SK-N-SH (cell line): ENCODE measurements at regions not wholly inside any gene's neighbourhood (a gene's known extent, or its start where the extent isn't known, plus 50 kb on each side); places are given as distances from the start of the nearest gene placed in this dataset.

Experiments used
- CTCF ChIA-PET: fragments of 300-600, 350-600 bp; formaldehyde crosslinking; extraction: SDS; loops from one replicate; lab custom pipeline; 2021; lab: Yijun Ruan, JAX
- POLR2A ChIA-PET: fragments of 350-600 bp; sonication (Branson Sonifier 250); formaldehyde crosslinking; extraction: SDS; loops from one replicate; lab custom pipeline; 2020; ENCODE audit warnings: antibody characterized with exemption, inconsistent platforms; lab: Yijun Ruan, JAX
- DNase-seq: peaks from one replicate; pipeline ENCODE4 v3.0.0; 2012
- H2AFZ ChIP-seq: fragments of 200-600 bp; sonication (generic); 2 replicates; pipeline ENCODE4 v1.8.1; 2016; ENCODE audit warnings: antibody characterized with exemption, mild to moderate bottlenecking, low read depth
- H3F3A ChIP-seq: fragments of 200-600 bp; sonication (generic); replicated peaks from 2 replicates; pipeline ENCODE3; 2016; ENCODE audit warnings: antibody characterized with exemption, mild to moderate bottlenecking; ENCODE audit not compliant: insufficient read depth
- H3K27ac ChIP-seq, 2 experiments: fragments of 200-500 bp in 1 of 2; fragments of 200-600 bp in 1 of 2; sonication (Bioruptor generic) in 1 of 2; sonication (generic), shearing (Covaris generic) in 1 of 2; 2 replicates each; pipeline versions ENCODE4 v1.5.1 to v1.6.1; 2014 to 2016; ENCODE audit warnings: low read depth in 2 of 2, inconsistent platforms in 1 of 2, low read length in 1 of 2, mild to moderate bottlenecking in 1 of 2, mixed read lengths in 1 of 2
- H3K27me3 ChIP-seq: fragments of 200-600 bp; sonication (generic), shearing (Covaris generic); 2 replicates; pipeline ENCODE4 v1.6.1; 2016; ENCODE audit warnings: mixed run types; ENCODE audit not compliant: insufficient read depth
- H3K36me3 ChIP-seq, 2 experiments: fragments of 200-500 bp in 1 of 2; fragments of 200-600 bp in 1 of 2; sonication (Bioruptor generic) in 1 of 2; sonication (generic) in 1 of 2; replicated peaks in 1 of 2; 2 replicates each; pipeline versions ENCODE3 to v1.5.1; 2014 to 2016; ENCODE audit warnings: low read length in 1 of 2, mild to moderate bottlenecking in 1 of 2; ENCODE audit not compliant: insufficient read depth in 2 of 2, control insufficient read depth in 1 of 2
- H3K4me1 ChIP-seq, 2 experiments: fragments of 200-500 bp in 1 of 2; fragments of 200-600 bp in 1 of 2; sonication (Bioruptor generic) in 1 of 2; sonication (generic), shearing (Covaris generic) in 1 of 2; 2 replicates each; pipeline versions ENCODE4 v1.5.1 to v1.6.1; 2014 to 2016; ENCODE audit warnings: low read depth in 1 of 2, low read length in 1 of 2, mixed run types in 1 of 2; ENCODE audit not compliant: insufficient read depth in 2 of 2, control insufficient read depth in 1 of 2
- H3K4me2 ChIP-seq: fragments of 200-600 bp; sonication (generic), shearing (Covaris generic); 2 replicates; pipeline ENCODE4 v1.6.1; 2017; ENCODE audit warnings: mixed run types
- H3K4me3 ChIP-seq, 2 experiments: fragments of 200-500 bp in 1 of 2; fragments of 200-600 bp in 1 of 2; sonication (Bioruptor generic) in 1 of 2; sonication (generic), shearing (Covaris generic) in 1 of 2; 2 replicates each; pipeline versions ENCODE4 v1.5.1 to v1.8.1; 2014 to 2016; ENCODE audit warnings: low read depth in 2 of 2, inconsistent platforms in 1 of 2, low read length in 1 of 2, mild to moderate bottlenecking in 1 of 2, mixed read lengths in 1 of 2, moderate library complexity in 1 of 2
- H3K79me2 ChIP-seq: fragments of 200-600 bp; sonication (generic); 2 replicates; pipeline ENCODE4 v1.8.1; 2017; ENCODE audit warnings: mild to moderate bottlenecking; ENCODE audit not compliant: insufficient read depth
- H3K9ac ChIP-seq: fragments of 200-600 bp; sonication (generic); 2 replicates; pipeline ENCODE4 v1.6.1; 2017; ENCODE audit warnings: mixed run types
- H3K9me2 ChIP-seq: fragments of 200-600 bp; sonication (generic); 2 replicates; pipeline ENCODE4 v1.6.1; 2017; ENCODE audit warnings: mixed run types
- H3K9me3 ChIP-seq: fragments of 200-600 bp; sonication (generic); 2 replicates; pipeline ENCODE4 v1.6.1; 2017; ENCODE audit warnings: mixed run types, mild to moderate bottlenecking, moderate library complexity
- H4K20me1 ChIP-seq: fragments of 200-600 bp; sonication (generic); 2 replicates; pipeline ENCODE4 v1.6.1; 2017; ENCODE audit warnings: mild to moderate bottlenecking, mixed run types; ENCODE audit not compliant: insufficient read depth
- CTCF ChIP-seq: fragments of 200-600 bp; sonication (generic); IDR thresholded peaks from 2 replicates; pipeline ENCODE4 v1.6.1; 2017; ENCODE audit warnings: antibody characterized with exemption, mild to moderate bottlenecking, moderate library complexity
- FOXJ3 ChIP-seq: sonication (generic); formaldehyde crosslinking; IDR thresholded peaks from 2 replicates; pipeline ENCODE4 v1.5.1; 2020; ENCODE audit warnings: mild to moderate bottlenecking, missing genetic modification reagents
- GABPA ChIP-seq: IDR thresholded peaks from 2 replicates; pipeline ENCODE4 v1.4.0; 2012; ENCODE audit warnings: low read depth, mild to moderate bottlenecking
- IRF3 ChIP-seq: fragments of 150-350 bp; IDR thresholded peaks from 2 replicates; pipeline ENCODE4 v1.6.1; 2016; ENCODE audit warnings: mild to moderate bottlenecking, low read depth, low read length
- MEF2A ChIP-seq: IDR thresholded peaks from 2 replicates; pipeline ENCODE4 v1.4.0; 2012; ENCODE audit warnings: low read depth, borderline replicate concordance
- MXI1 ChIP-seq: IDR thresholded peaks from 2 replicates; pipeline ENCODE4 v1.6.1; 2012; ENCODE audit warnings: mild to moderate bottlenecking, low read depth, low read length, improper control_type of control experiment
- NRF1 ChIP-seq: IDR thresholded peaks from 2 replicates; pipeline ENCODE4 v1.6.1; 2012; ENCODE audit warnings: low read depth, mild to moderate bottlenecking, low read length
- SIN3A ChIP-seq: IDR thresholded peaks from 2 replicates; pipeline ENCODE4 v1.6.1; 2012; ENCODE audit warnings: low read depth, mild to moderate bottlenecking, low read length, moderate library complexity, borderline replicate concordance
- TAF1 ChIP-seq: IDR thresholded peaks from 2 replicates; pipeline ENCODE4 v1.6.1; 2012; ENCODE audit warnings: low read depth, mild to moderate bottlenecking, low read length, moderate library complexity, borderline replicate concordance
- TCF12 ChIP-seq: IDR thresholded peaks from 2 replicates; pipeline ENCODE4 v1.4.0; 2012
- TEAD4 ChIP-seq: IDR thresholded peaks from 2 replicates; pipeline ENCODE4 v1.4.0; 2012; ENCODE audit warnings: mild to moderate bottlenecking, borderline replicate concordance; ENCODE audit not compliant: insufficient read depth
- WGBS: methylation state at CpG from one replicate; pipeline ENCODE4 v1.1.6; 2017; ENCODE audit warnings: low lambda C conversion rate; 5-methylcytosine and 5-hydroxymethylcytosine counted together

- Histone ChIP-seq H3F3A (no peaks in the 10 kb centered on the region), H3K9me3 (no peaks in the 10 kb centered on the region), H3K27me3 (no peaks in the 10 kb centered on the region), H3K4me2 (no peak overlapping the region), H2AFZ (no peak overlapping the region), H3K9ac (no peak overlapping the region), H3K9me2 (no peaks in the 10 kb centered on the region), H3K36me3 (no peaks in the 10 kb centered on the region), H3K27ac (no peak overlapping the region), H3K79me2 (no peaks in the 10 kb centered on the region), H3K4me3 (no peak overlapping the region), H3K4me1 (no peaks in the 10 kb centered on the region), H4K20me1 (no peaks in the 10 kb centered on the region)
- TF ChIP-seq MEF2A (no peak), IRF3 (no peak), NRF1 (no peak), MXI1 (no peak)
- CTCF ChIA-PET: no interaction called here
- POLR2A ChIA-PET: no interaction called here
- no peak for DNase-seq
- WGBS: 67% methylated on average over 2 of the region's 2 CpGs
Observed at GRCh38 chr6:65819152-65819551, 112.1 kb upstream of the EYS start.

- Histone ChIP-seq H2AFZ (no peak overlapping the region), H3K9ac (no peak overlapping the region), H3F3A (no peaks in the 10 kb centered on the region), H3K36me3 (no peaks in the 10 kb centered on the region), H3K9me2 (no peaks in the 10 kb centered on the region), H3K27ac (no peak overlapping the region), H3K27me3 (no peaks in the 10 kb centered on the region), H3K4me2 (no peak overlapping the region), H3K4me1 (no peaks in the 10 kb centered on the region), H3K79me2 (no peaks in the 10 kb centered on the region), H4K20me1 (no peaks in the 10 kb centered on the region), H3K9me3 (no peaks in the 10 kb centered on the region), H3K4me3 (no peak overlapping the region)
- ChIA-PET POLR2A (no interaction called here), CTCF (no interaction called here)
- no peak for TF ChIP-seq TAF1
- TF ChIP-seq FOXJ3 (CRISPR knock-in tag): no peak
- TF ChIP-seq IRF3: no peak
- no peak for TF ChIP-seq TCF12
- TF ChIP-seq SIN3A: no peak
- TF ChIP-seq GABPA: no peak
- no peak for TF ChIP-seq CTCF
- no peak for TF ChIP-seq TEAD4
- no peak for DNase-seq
- 46% methylated on average over 5 of the region's 5 CpGs for WGBS
Observed at GRCh38 chr6:65818576-65818975, 111.5 kb upstream of the EYS start.
